Thymus (tissue), 11 donors: ENCODE measurements at regions not wholly inside any gene's neighbourhood (a gene's known extent, or its start where the extent isn't known, plus 50 kb on each side); places are given as distances from the start of the nearest gene placed in this dataset.
"Not testable (repeated sequence)": the region's sequence is repeated elsewhere in the genome, so short reads cannot be mapped to it uniquely, and the experiment has no call there.

Experiments used
- DNase-seq, 9 donors: peaks; one replicate each; pipeline ENCODE4 v3.0.0-alpha.2; 2013; ENCODE audit warnings: low spot score in 9 of 9, low read depth in 6 of 9, missing footprints in 1 of 9
- H3K27ac ChIP-seq, 2 donors: one replicate each; pipeline ENCODE4 v1.5.1; 2013; ENCODE audit warnings: control low read depth in 1 of 2, low read depth in 1 of 2, low read length in 1 of 2, mild to moderate bottlenecking in 1 of 2, moderate library complexity in 1 of 2
- H3K27me3 ChIP-seq, 2 donors: one replicate each; pipeline ENCODE4 v1.5.1; 2013; ENCODE audit warnings: low read length in 1 of 2; ENCODE audit not compliant: control insufficient read depth in 2 of 2, insufficient read depth in 1 of 2
- H3K36me3 ChIP-seq, 2 donors: one replicate each; pipeline ENCODE4 v1.5.1; 2013; ENCODE audit warnings: low read length in 1 of 2, mild to moderate bottlenecking in 1 of 2, moderate library complexity in 1 of 2; ENCODE audit not compliant: control insufficient read depth in 2 of 2, insufficient read depth in 2 of 2
- H3K4me1 ChIP-seq, 2 donors: one replicate each; pipeline ENCODE4 v1.5.1; 2013; ENCODE audit warnings: low read length in 2 of 2; ENCODE audit not compliant: control insufficient read depth in 2 of 2, insufficient read depth in 2 of 2
- H3K4me3 ChIP-seq, 2 donors: one replicate each; pipeline ENCODE4 v1.5.1; 2013; ENCODE audit warnings: low read length in 2 of 2, control low read depth in 1 of 2, mild to moderate bottlenecking in 1 of 2
- H3K9me3 ChIP-seq, 2 donors: one replicate each; pipeline ENCODE4 v1.5.1; 2013; ENCODE audit warnings: low read length in 1 of 2, mild to moderate bottlenecking in 1 of 2; ENCODE audit not compliant: control insufficient read depth in 2 of 2, insufficient read depth in 1 of 2
- WGBS: extraction: QIAGEN DNeasy Blood & Tissue Kit; methylation state at CpG from one replicate; pipeline ENCODE4 v1.1.7; 2013; 5-methylcytosine and 5-hydroxymethylcytosine counted together
- donor health status: healthy.

DNA sequence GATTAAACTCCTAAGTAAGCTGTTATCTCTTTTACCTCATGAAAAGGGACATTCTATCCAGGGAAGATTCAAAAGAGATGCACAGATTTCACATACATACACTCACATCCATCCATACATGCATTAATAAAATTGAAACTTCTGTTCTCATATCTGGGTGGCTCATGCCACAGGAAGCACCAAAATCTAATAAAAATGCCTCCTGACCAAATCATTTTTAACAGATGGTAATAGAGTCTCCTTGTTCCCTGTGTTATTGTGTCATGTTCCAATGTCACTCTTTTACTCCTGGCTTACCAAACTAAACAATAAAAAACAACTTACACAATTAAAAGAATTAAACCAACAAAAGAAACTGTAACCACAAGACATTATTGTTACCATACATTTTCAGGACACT is 742.1 kb upstream of the MANEA start:
- no peak overlapping the region for H3K27ac ChIP-seq
- no peaks in the 10 kb centered on the region for H3K4me1 ChIP-seq
- no peak overlapping the region for H3K4me3 ChIP-seq
- no peak for DNase-seq
- no peaks in the 10 kb centered on the region for H3K27me3 ChIP-seq
- H3K9me3 ChIP-seq: no peaks in the 10 kb centered on the region
- no peaks in the 10 kb centered on the region for H3K36me3 ChIP-seq

DNA sequence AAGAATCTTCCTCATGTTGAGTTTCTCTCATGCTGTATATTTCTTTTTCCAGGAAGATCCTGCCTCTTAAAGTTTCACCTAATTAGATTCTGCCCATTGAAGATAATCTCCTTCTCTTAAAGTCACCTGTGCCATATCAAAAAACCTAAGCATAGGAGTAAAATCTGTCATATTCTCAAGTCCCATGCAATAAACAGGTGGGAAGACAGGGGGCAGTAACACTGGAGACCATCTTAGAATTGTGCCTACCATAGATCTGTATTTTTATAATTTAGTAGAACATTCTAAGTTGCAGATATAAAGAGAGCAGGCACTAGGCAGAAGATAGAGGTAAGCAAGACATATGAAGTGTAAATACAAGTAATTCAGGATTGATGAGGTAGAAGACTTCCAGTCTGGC is 763.5 kb upstream of the MANEA start:
- Histone ChIP-seq H3K36me3 (no peaks in the 10 kb centered on the region), H3K4me1 (no peaks in the 10 kb centered on the region), H3K9me3 (no peaks in the 10 kb centered on the region), H3K27me3 (no peaks in the 10 kb centered on the region), H3K4me3 (no peak overlapping the region), H3K27ac (no peak overlapping the region)
- DNase-seq: no peak

DNA sequence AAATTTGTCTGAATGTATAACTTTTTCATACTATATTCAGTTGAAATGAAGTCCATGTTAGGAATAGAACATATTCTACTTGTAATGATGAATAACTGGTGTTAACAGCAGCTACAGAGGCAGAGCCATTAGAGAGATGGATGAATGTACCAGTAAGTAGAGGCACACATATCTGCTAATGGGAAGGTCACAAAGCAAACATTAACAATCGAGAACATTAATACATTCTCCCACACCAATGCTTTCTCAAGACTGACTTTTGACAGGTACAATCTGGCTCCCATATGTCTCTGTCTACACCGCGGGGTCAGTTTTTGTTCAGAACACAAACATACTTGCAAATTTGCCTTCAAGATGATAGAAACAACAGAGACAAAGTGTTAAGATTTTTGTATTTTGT is 776.0 kb upstream of the MANEA start:
- 90% methylated on average over 3 of the region's 3 CpGs for WGBS
- no peaks in the 10 kb centered on the region for H3K36me3 ChIP-seq
- H3K27ac ChIP-seq: no peak overlapping the region
- H3K27me3 ChIP-seq: no peaks in the 10 kb centered on the region
- no peaks in the 10 kb centered on the region for H3K9me3 ChIP-seq
- DNase-seq: no peak
- no peak overlapping the region for H3K4me3 ChIP-seq
- no peaks in the 10 kb centered on the region for H3K4me1 ChIP-seq

DNA sequence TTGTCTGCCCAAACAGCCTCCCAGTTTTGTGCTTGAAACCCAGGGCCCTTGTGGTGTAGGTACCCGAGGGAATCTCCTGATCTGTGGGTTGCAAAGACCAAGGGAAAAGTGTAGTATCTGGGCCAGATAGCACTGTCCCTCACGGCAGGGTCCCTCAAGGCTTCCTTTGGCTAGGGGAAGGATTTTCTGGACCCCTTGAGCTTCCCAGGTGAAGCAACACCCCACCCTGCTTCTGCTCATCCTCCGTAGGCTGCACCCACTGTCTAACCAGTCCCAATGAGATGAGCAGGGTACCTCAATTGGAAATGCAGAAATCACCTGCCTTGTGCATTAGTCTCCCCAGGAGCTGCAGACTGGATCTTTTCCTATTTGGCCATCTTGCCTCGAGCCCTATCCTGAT is 791.8 kb upstream of the MANEA start:
- WGBS: 90% methylated on average over 4 of the region's 4 CpGs
- Histone ChIP-seq H3K27ac (no peak overlapping the region), H3K4me1 (no peaks in the 10 kb centered on the region), H3K27me3 (no peaks in the 10 kb centered on the region), H3K9me3 (peaks cover 0 to 5% of the 10 kb centered on the region in 2 donors), H3K4me3 (no peak overlapping the region), H3K36me3 (no peaks in the 10 kb centered on the region)
- no peak for DNase-seq

DNA sequence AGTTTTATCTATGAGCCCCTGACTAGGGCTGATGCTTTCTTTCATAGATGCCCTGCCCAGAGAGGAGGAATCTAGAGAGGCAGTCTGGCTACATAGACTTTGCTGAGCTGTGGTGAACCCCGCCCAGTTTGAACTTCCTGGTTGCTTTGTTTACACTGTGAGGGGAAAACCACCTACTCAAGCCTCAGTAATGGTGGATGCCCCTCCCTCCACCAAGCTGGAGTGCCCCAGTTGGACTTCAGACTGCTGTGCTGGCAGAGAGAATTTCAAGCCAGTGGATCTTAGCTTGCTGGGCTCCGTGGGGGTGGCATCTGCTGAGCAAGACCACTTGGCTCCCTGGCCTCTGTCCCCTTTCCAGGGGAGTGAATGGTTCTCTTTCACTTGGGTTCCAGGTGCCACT is 792.3 kb upstream of the MANEA start:
- not testable (repeated sequence) for H3K27me3 ChIP-seq, H3K4me3 ChIP-seq, H3K4me1 ChIP-seq, H3K36me3 ChIP-seq, DNase-seq, H3K9me3 ChIP-seq, H3K27ac ChIP-seq
- 84% methylated on average over 2 of the region's 2 CpGs for WGBS

DNA sequence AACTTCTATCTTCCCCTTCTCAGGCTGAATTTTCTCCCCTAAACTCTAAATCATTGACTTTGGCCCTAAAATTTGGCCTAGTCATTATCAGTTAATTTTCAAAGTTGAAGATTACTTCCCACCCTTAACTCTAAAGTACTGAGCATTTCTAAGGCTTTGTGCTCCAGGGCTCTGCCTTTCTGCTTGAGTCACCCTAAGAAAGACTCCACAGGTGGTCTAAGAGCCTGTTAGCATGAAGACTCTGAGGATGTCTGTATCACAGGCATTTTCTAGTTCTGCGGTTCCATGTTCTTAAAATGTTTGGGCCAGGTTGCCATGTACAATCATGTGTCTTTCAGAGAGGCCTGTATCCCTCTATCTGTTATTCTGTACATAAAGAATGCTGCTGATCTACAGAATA is 808.1 kb upstream of the MANEA start:
- no peak overlapping the region for H3K4me3 ChIP-seq
- H3K27me3 ChIP-seq: no peaks in the 10 kb centered on the region
- no peaks in the 10 kb centered on the region for H3K4me1 ChIP-seq
- no peak overlapping the region for H3K27ac ChIP-seq
- 92% methylated on average over 1 of the region's 1 CpG for WGBS
- DNase-seq: no peak
- H3K36me3 ChIP-seq: no peaks in the 10 kb centered on the region
- H3K9me3 ChIP-seq: peaks cover 0 to 3% of the 10 kb centered on the region in 2 donors

DNA sequence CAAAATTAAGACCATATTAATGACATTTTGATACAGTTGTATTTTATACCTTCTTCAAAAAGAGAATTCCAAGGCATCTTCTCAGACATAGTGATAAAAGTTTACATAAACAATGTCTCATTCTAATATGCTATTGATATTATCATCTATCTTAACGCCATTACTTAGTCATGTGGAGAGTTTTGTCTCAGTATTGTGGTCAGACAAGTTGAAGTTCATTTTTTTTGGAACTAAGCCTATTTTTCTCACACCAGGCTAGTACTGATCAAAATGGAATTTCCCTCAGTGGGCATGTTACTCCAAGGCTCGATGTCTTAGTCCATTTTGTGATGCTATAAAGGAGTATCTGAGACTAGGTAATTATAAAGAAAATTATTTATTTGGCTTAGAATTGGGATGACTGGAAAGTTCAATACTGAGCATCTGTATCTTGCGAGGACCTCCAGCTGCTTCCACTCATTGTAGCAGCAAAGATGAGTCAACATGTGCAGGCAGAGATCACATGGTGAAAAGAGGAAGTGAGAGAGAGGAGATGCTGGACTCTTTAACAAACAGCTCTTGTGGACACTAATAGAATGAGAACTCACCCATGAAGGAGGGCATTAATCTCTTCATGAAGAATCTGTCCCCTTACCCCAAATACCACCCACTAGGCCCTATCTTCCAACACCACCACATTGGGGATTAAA is 825.5 kb upstream of the MANEA start:
- no peaks in the 10 kb centered on the region for H3K27me3 ChIP-seq
- DNase-seq: no peak
- 83% methylated on average over 3 of the region's 3 CpGs for WGBS

DNA sequence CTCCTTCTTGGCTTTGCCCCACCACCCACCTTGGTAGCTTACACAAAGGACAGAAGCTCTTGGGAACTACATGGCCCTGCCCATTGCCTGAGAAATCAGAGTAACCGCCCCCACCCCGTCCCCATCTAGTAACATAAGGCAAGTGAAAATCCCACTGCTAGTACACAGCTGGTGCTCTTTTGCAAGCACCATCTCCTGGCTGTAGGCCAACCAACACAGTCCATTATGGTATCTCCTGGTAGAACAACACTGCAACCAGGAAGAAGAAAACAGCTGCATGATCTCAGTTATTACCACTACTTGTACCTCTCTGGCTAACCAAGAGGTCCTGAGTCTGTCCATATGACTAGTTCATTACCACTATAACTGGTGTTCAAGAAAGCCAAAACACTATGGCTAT is 841.1 kb upstream of the MANEA start:
- no peak overlapping the region for H3K27ac ChIP-seq
- WGBS: 96% methylated on average over 2 of the region's 2 CpGs
- H3K4me3 ChIP-seq: no peak overlapping the region
- no peak for DNase-seq
- no peaks in the 10 kb centered on the region for H3K36me3 ChIP-seq
- H3K27me3 ChIP-seq: no peaks in the 10 kb centered on the region
- H3K4me1 ChIP-seq: no peaks in the 10 kb centered on the region
- no peaks in the 10 kb centered on the region for H3K9me3 ChIP-seq

More for the DNA sequence above, 825.5 kb upstream of the MANEA start:
- Histone ChIP-seq H3K36me3 (no peaks in the 10 kb centered on the region), H3K27ac (no peak overlapping the region), H3K4me1 (no peaks in the 10 kb centered on the region), H3K9me3 (peaks cover 0 to 2% of the 10 kb centered on the region in 2 donors), H3K4me3 (no peak overlapping the region)

DNA sequence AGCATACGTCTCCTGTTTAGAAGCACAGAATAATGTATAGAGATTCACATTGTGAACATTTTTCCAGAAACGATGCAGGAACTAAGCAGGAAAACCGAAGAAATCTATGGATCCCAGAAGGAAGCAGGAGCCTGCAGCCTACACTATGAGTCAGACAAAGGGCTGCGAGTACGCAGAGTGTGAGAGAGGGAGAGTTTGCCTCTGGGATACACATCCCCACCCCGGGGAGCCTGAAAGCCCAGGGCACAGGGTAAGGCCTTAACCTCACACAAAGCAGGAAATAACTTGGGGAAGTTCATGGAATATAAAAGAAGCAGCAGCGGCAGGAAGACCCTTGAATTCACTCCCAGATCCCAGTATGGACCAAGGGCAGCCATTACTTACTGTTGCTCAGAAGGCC is 842.1 kb upstream of the MANEA start:
- no peak overlapping the region for H3K27ac ChIP-seq
- H3K36me3 ChIP-seq: no peaks in the 10 kb centered on the region
- no peaks in the 10 kb centered on the region for H3K9me3 ChIP-seq
- H3K27me3 ChIP-seq: no peaks in the 10 kb centered on the region
- WGBS: 90% methylated on average over 7 of the region's 7 CpGs
- no peaks in the 10 kb centered on the region for H3K4me1 ChIP-seq
- DNase-seq: no peak
- H3K4me3 ChIP-seq: no peak overlapping the region

DNA sequence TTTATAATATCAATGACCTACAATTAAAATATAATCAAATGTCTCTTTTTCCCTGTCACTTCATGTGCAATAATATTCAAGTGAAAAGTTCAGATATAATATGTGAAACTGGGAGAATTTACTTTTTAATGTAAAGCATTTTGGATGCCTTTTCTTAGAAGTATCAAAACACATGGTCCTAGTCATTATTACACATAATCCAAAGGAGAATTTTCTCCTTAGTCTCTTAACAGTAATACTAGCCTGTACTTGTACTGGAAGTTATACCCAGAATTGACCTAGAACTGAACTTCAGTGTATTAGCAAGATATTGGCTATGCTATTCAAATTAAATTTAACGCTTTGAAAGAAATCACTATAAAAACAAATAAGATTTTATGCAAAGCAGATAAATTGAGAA is 842.6 kb upstream of the MANEA start:
- DNase-seq: no peak
- Histone ChIP-seq H3K4me1 (no peaks in the 10 kb centered on the region), H3K36me3 (no peaks in the 10 kb centered on the region), H3K27me3 (no peaks in the 10 kb centered on the region), H3K27ac (no peak overlapping the region), H3K4me3 (no peak overlapping the region), H3K9me3 (no peaks in the 10 kb centered on the region)
- 95% methylated on average over 1 of the region's 1 CpG for WGBS
